ENCODE measurements at regions not wholly inside any gene's neighbourhood (a gene's known extent, or its start where the extent isn't known, plus 50 kb on each side); places are given as distances from the start of the nearest gene placed in this dataset.

DNA sequence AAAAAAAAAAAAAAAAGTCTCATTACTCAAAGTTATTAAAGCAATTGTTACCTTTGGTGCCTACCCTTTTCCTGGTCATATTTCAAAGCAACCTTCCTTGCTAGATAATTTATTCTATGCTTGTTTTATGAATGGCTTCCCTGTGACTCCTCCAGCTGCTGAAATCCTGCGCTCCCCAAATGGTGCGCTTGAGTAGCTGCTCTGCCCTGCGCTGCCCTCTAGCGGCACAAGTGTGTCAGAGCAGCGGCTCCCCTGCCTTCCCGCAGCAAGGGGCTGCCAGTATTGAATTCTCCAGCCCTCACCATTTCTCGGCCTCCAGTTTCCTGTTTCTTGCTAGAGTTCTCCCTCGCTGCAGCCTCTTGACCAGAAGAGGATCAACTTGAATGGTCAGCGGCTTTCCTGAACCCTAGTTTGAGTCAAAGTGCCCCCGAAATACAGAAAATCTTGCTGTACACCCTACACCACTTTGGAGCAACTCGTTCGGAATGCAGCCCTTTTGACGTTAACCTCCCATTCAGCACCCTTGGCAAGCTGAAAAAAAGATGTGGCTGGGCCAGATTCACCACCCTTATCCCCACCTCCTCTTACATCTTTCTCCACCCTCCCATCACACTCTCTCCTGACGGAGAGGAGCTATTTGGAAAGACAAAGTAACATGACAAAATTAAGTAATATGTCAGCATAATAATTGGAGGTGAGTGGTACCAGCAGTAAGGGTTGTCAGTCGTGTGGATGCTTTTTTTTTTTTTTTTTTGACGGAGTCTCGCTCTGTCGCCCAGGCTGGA, 60.4 kb upstream of the KLHL31 start:
- TF ChIP-seq, protein P1, sequence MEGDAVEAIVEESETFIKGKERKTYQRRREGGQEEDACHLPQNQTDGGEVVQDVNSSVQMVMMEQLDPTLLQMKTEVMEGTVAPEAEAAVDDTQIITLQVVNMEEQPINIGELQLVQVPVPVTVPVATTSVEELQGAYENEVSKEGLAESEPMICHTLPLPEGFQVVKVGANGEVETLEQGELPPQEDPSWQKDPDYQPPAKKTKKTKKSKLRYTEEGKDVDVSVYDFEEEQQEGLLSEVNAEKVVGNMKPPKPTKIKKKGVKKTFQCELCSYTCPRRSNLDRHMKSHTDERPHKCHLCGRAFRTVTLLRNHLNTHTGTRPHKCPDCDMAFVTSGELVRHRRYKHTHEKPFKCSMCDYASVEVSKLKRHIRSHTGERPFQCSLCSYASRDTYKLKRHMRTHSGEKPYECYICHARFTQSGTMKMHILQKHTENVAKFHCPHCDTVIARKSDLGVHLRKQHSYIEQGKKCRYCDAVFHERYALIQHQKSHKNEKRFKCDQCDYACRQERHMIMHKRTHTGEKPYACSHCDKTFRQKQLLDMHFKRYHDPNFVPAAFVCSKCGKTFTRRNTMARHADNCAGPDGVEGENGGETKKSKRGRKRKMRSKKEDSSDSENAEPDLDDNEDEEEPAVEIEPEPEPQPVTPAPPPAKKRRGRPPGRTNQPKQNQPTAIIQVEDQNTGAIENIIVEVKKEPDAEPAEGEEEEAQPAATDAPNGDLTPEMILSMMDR (IDR thresholded peaks at IDR 0.05): peak; percentile 82 to 96 (median 94)
- TF ChIP-seq POLR2A (IDR thresholded peaks at IDR 0.05): no peak
